ENCODE measurements at regions not wholly inside any gene's neighbourhood (a gene's known extent, or its start where the extent isn't known, plus 50 kb on each side); places are given as distances from the start of the nearest gene placed in this dataset.

- TF ChIP-seq CTCF (IDR thresholded peaks at IDR 0.05; ENCODE audit: low read depth, low read length) = peak; percentile 66
- TF ChIP-seq EZH2phosphoT487 (IDR thresholded peaks at IDR 0.05; ENCODE audit: low read depth) = no peak
Measured at GRCh38 chr13:70623239-70623638, 515.0 kb upstream of the KLHL1 start.

Measured in OCI-LY3 (cell line).